ENCODE measurements at regions not wholly inside any gene's neighbourhood (a gene's known extent, or its start where the extent isn't known, plus 50 kb on each side); places are given as distances from the start of the nearest gene placed in this dataset.

GRCh38 chr20:11067359-11067758 lies 393.6 kb upstream of the JAG1 start:
- Histone ChIP-seq H3K4me1 (ENCODE audit: low read depth, poor library complexity, severe bottlenecking) (no peaks in the 10 kb centered on the region), H3K79me2 (ENCODE audit: insufficient read depth, low read depth) (no peaks in the 10 kb centered on the region), H2AFZ (ENCODE audit: low read depth) (no peak overlapping the region), H3K36me3 (ENCODE audit: insufficient read depth) (no peaks in the 10 kb centered on the region), H4K20me1 (ENCODE audit: insufficient read depth) (no peaks in the 10 kb centered on the region), H3K4me3 (IDR thresholded peaks at IDR 0.05; ENCODE audit: insufficient read depth, low read depth, low read length) (no peak overlapping the region), H3K27ac (no peak overlapping the region), H3K27me3 (ENCODE audit: insufficient read depth, low read depth) (no peaks in the 10 kb centered on the region), H3K9ac (no peak overlapping the region), H3K4me2 (no peak overlapping the region)
- TF ChIP-seq CTCF (conservative IDR thresholded peaks at IDR 0.05; ENCODE audit: low read depth, low read length), result no peak

GRCh38 chr20:11072982-11073381 lies 399.2 kb upstream of the JAG1 start:
- no peak overlapping the region for H3K27ac ChIP-seq
- H3K36me3 ChIP-seq (ENCODE audit: insufficient read depth), result no peaks in the 10 kb centered on the region
- no peaks in the 10 kb centered on the region for H3K27me3 ChIP-seq (ENCODE audit: insufficient read depth, low read depth)
- no peak overlapping the region for H2AFZ ChIP-seq (ENCODE audit: low read depth)
- H3K4me1 ChIP-seq (ENCODE audit: low read depth, poor library complexity, severe bottlenecking), result no peaks in the 10 kb centered on the region
- H3K4me3 ChIP-seq (IDR thresholded peaks at IDR 0.05; ENCODE audit: insufficient read depth, low read depth, low read length), result no peak overlapping the region
- no peaks in the 10 kb centered on the region for H3K79me2 ChIP-seq (ENCODE audit: insufficient read depth, low read depth)
- no peaks in the 10 kb centered on the region for H4K20me1 ChIP-seq (ENCODE audit: insufficient read depth)
- no peak overlapping the region for H3K4me2 ChIP-seq
- TF ChIP-seq CTCF (conservative IDR thresholded peaks at IDR 0.05; ENCODE audit: low read depth, low read length), result no peak
- no peak overlapping the region for H3K9ac ChIP-seq

GRCh38 chr20:11076434-11077105 lies 402.8 kb upstream of the JAG1 start:
- Histone ChIP-seq H3K4me1 (ENCODE audit: low read depth, poor library complexity, severe bottlenecking) (no peaks in the 10 kb centered on the region), H3K27ac (no peak overlapping the region), H2AFZ (ENCODE audit: low read depth) (no peak overlapping the region), H3K27me3 (ENCODE audit: insufficient read depth, low read depth) (no peaks in the 10 kb centered on the region), H3K9ac (no peak overlapping the region), H4K20me1 (ENCODE audit: insufficient read depth) (no peaks in the 10 kb centered on the region), H3K4me3 (IDR thresholded peaks at IDR 0.05; ENCODE audit: insufficient read depth, low read depth, low read length) (no peak overlapping the region), H3K79me2 (ENCODE audit: insufficient read depth, low read depth) (no peaks in the 10 kb centered on the region), H3K36me3 (ENCODE audit: insufficient read depth) (no peaks in the 10 kb centered on the region), H3K4me2 (no peak overlapping the region)
- no peak for TF ChIP-seq CTCF (conservative IDR thresholded peaks at IDR 0.05; ENCODE audit: low read depth, low read length)

- H3K27ac ChIP-seq, result no peak overlapping the region
Observed at GRCh38 chr20:11077226-11077625, 403.4 kb upstream of the JAG1 start.

More at GRCh38 chr20:11077226-11077625, 403.4 kb upstream of the JAG1 start:
- no peak for TF ChIP-seq CTCF (conservative IDR thresholded peaks at IDR 0.05; ENCODE audit: low read depth, low read length)
- Histone ChIP-seq H3K79me2 (ENCODE audit: insufficient read depth, low read depth) (no peaks in the 10 kb centered on the region), H3K36me3 (ENCODE audit: insufficient read depth) (no peaks in the 10 kb centered on the region), H3K4me2 (no peak overlapping the region), H3K4me3 (IDR thresholded peaks at IDR 0.05; ENCODE audit: insufficient read depth, low read depth, low read length) (no peak overlapping the region), H3K27me3 (ENCODE audit: insufficient read depth, low read depth) (no peaks in the 10 kb centered on the region), H2AFZ (ENCODE audit: low read depth) (no peak overlapping the region), H3K4me1 (ENCODE audit: low read depth, poor library complexity, severe bottlenecking) (no peaks in the 10 kb centered on the region), H3K9ac (no peak overlapping the region), H4K20me1 (ENCODE audit: insufficient read depth) (no peaks in the 10 kb centered on the region)

All from KMS-11 (cell line).